GM12892 (cell line): ENCODE measurements at regions not wholly inside any gene's neighbourhood (a gene's known extent, or its start where the extent isn't known, plus 50 kb on each side); places are given as distances from the start of the nearest gene placed in this dataset.

Experiments
- POLR2A ChIP-seq: IDR thresholded peaks from 2 replicates; pipeline ENCODE4 v1.6.1; 2011; ENCODE audit warnings: low read depth, low read length, control low read depth
- POLR2AphosphoS5 ChIP-seq: IDR thresholded peaks from 2 replicates; pipeline ENCODE4 v1.6.1; 2011; ENCODE audit warnings: low read depth, low read length, control low read depth
- TAF1 ChIP-seq: IDR thresholded peaks from 2 replicates; pipeline ENCODE4 v1.6.1; 2011; ENCODE audit warnings: low read depth, mild to moderate bottlenecking, control low read depth, low read length, borderline replicate concordance

- TF ChIP-seq POLR2A (no peak), POLR2AphosphoS5 (no peak), TAF1 (no peak)
Observed at GRCh38 chr9:115923410-115923809, 230.2 kb upstream of the PAPPA start.
